Endothelial cell of umbilical vein (primary cell): ENCODE measurements at regions not wholly inside any gene's neighbourhood (a gene's known extent, or its start where the extent isn't known, plus 50 kb on each side); places are given as distances from the start of the nearest gene placed in this dataset.

Experiments used
- BruUV-seq: library from RNA; stranded (reverse); fragments of 400-500 nt; replicated peaks from 2 replicates; lab custom pipeline; 2021; lab: Mats Ljungman, UMichigan
- CTCF ChIA-PET: fragments of 300-600, 350-600 bp; sonication (Branson Sonifier 250); formaldehyde crosslinking; loops from one replicate; lab custom pipeline; 2021; ENCODE audit warnings: antibody characterized with exemption, inconsistent platforms; lab: Charles Lee
- POLR2A ChIA-PET: fragments of 300-600, 350-600 bp; sonication (Branson Sonifier 250); formaldehyde crosslinking; loops from one replicate; lab custom pipeline; 2021; ENCODE audit warnings: antibody characterized with exemption, inconsistent platforms; lab: Charles Lee
- DNase-seq: peaks from one replicate; pipeline ENCODE4 v3.0.0-alpha.2; 2011; ENCODE audit warnings: low read depth, low spot score
- FAIRE-seq: peaks from 2 replicates; lab custom pipeline; 2011; peaks lifted over from hg19 to GRCh38; lab: Jason Lieb, UNC
- H2AFZ ChIP-seq: 2 replicates; pipeline ENCODE4 v1.6.0; 2012; ENCODE audit warnings: low read depth, low read length, control low read depth, inconsistent platforms
- H3K27ac ChIP-seq: 2 replicates; pipeline ENCODE4 v1.5.1; 2011; ENCODE audit warnings: low read depth, mild to moderate bottlenecking, control low read depth, low read length, moderate library complexity; ENCODE audit not compliant: insufficient read depth
- H3K27me3 ChIP-seq, 2 experiments: 2 replicates each; pipeline versions ENCODE4 v1.6.0 to v1.6.1; 2011; ENCODE audit warnings: low read length in 2 of 2, mixed read lengths in 1 of 2; ENCODE audit not compliant: control insufficient read depth in 2 of 2, insufficient read depth in 2 of 2
- H3K36me3 ChIP-seq, 2 experiments: 2 replicates in 1 of 2; 3 replicates in 1 of 2; pipeline ENCODE4 v1.5.1; 2011; ENCODE audit warnings: low read length in 2 of 2, mild to moderate bottlenecking in 1 of 2, moderate library complexity in 1 of 2; ENCODE audit not compliant: control insufficient read depth in 2 of 2, insufficient read depth in 2 of 2; ENCODE audit errors: extremely low read depth in 1 of 2
- H3K4me1 ChIP-seq: 3 replicates; pipeline ENCODE4 v1.5.1; 2011; ENCODE audit warnings: mild to moderate bottlenecking, low read length; ENCODE audit not compliant: control insufficient read depth, insufficient read depth; ENCODE audit errors: extremely low read depth
- H3K4me2 ChIP-seq: 2 replicates; pipeline ENCODE4 v1.6.1; 2011; ENCODE audit warnings: low read length, control low read depth, mixed read lengths; ENCODE audit not compliant: insufficient read depth
- H3K4me3 ChIP-seq, 3 experiments: fragments of 200-600 bp in 1 of 3; sonication (generic), shearing (Covaris generic) in 1 of 3; replicated peaks in 1 of 3; 2 replicates each; pipeline ENCODE4 v1.5.1; 2011 to 2016; ENCODE audit warnings: control low read depth in 3 of 3, low read length in 3 of 3, mild to moderate bottlenecking in 2 of 3, inconsistent platforms in 1 of 3, low read depth in 1 of 3, moderate library complexity in 1 of 3; ENCODE audit not compliant: insufficient read depth in 1 of 3
- H3K79me2 ChIP-seq: 2 replicates; pipeline ENCODE4 v1.6.0; 2012; ENCODE audit warnings: low read length, inconsistent platforms; ENCODE audit not compliant: control insufficient read depth, insufficient read depth
- H3K9ac ChIP-seq: replicated peaks from 2 replicates; pipeline ENCODE3; 2011; ENCODE audit warnings: low read length, control low read depth; ENCODE audit not compliant: insufficient read depth; ENCODE audit errors: extremely low read depth
- H3K9me1 ChIP-seq: replicated peaks from 3 replicates; pipeline ENCODE4 v1.6.0; 2011; ENCODE audit warnings: mild to moderate bottlenecking, low read length; ENCODE audit not compliant: control insufficient read depth, insufficient read depth; ENCODE audit errors: extremely low read depth
- H3K9me3 ChIP-seq: replicated peaks from 2 replicates; pipeline ENCODE4 v1.5.1; 2012; ENCODE audit warnings: low read length, inconsistent platforms; ENCODE audit not compliant: control insufficient read depth, insufficient read depth
- H4K20me1 ChIP-seq: replicated peaks from 2 replicates; pipeline ENCODE3; 2011; ENCODE audit warnings: mild to moderate bottlenecking, low read length; ENCODE audit not compliant: control insufficient read depth, insufficient read depth; ENCODE audit errors: extremely low read depth
- CTCF ChIP-seq, 2 donors: IDR thresholded peaks; 1 replicate in 1 of 2; 2 replicates in 1 of 2; pipeline ENCODE4 v1.5.1; 2011; ENCODE audit warnings: low read length in 2 of 2, mild to moderate bottlenecking in 2 of 2, moderate library complexity in 2 of 2, control low read depth in 1 of 2, inconsistent platforms in 1 of 2, low read depth in 1 of 2; ENCODE audit not compliant: insufficient read depth in 1 of 2; ENCODE audit errors: extremely low read depth in 1 of 2
- EZH2 ChIP-seq: IDR thresholded peaks from 2 replicates; pipeline ENCODE4 v1.6.1; 2012; ENCODE audit warnings: borderline replicate concordance, low read depth, mild to moderate bottlenecking, moderate library complexity, low read length, inconsistent platforms; ENCODE audit not compliant: severe bottlenecking
- FOS ChIP-seq: IDR thresholded peaks from 2 replicates; pipeline ENCODE4 v1.6.1; 2011; ENCODE audit warnings: mild to moderate bottlenecking, low read length, moderate library complexity, borderline replicate concordance; ENCODE audit not compliant: insufficient read depth
- GATA2 ChIP-seq: IDR thresholded peaks from 2 replicates; pipeline ENCODE4 v1.7.0; 2011; ENCODE audit warnings: low read depth, mild to moderate bottlenecking, moderate library complexity, mixed read lengths, low read length; ENCODE audit not compliant: insufficient read length, insufficient read depth
- JUN ChIP-seq: IDR thresholded peaks from 2 replicates; pipeline ENCODE4 v1.6.1; 2011; ENCODE audit warnings: borderline replicate concordance, low read depth; ENCODE audit not compliant: insufficient read length, insufficient read depth
- MAX ChIP-seq: IDR thresholded peaks from 2 replicates; pipeline ENCODE4 v1.6.1; 2011; ENCODE audit not compliant: insufficient read depth, insufficient read length
- MYC ChIP-seq: IDR thresholded peaks from one replicate; pipeline ENCODE4 v1.6.1; 2011; ENCODE audit warnings: mild to moderate bottlenecking, low read depth, low read length
- POLR2A ChIP-seq: IDR thresholded peaks from 2 replicates; pipeline ENCODE4 v1.6.1; 2012; ENCODE audit warnings: low read depth, mild to moderate bottlenecking, control low read depth, low read length
- POLR2AphosphoS5 ChIP-seq: IDR thresholded peaks from 2 replicates; pipeline ENCODE4 v1.6.1; 2012; ENCODE audit warnings: low read depth, mild to moderate bottlenecking, control low read depth, low read length, moderate library complexity; ENCODE audit not compliant: insufficient read depth
- dilution Hi-C: fragments of 300-500 bp; cut with MboI; formaldehyde crosslinking; loops from one replicate; pipeline ENCODE4 v1.15.0; 2019; ENCODE audit warnings: low sequenced_read_pairs; ENCODE audit not compliant: extremely low pct_ligation_motif_present
- intact Hi-C: fragments of 100-400 bp; cut with micrococcal nuclease; formaldehyde crosslinking; loops from one replicate; pipeline ENCODE4 v1.10.0; 2022

DNA sequence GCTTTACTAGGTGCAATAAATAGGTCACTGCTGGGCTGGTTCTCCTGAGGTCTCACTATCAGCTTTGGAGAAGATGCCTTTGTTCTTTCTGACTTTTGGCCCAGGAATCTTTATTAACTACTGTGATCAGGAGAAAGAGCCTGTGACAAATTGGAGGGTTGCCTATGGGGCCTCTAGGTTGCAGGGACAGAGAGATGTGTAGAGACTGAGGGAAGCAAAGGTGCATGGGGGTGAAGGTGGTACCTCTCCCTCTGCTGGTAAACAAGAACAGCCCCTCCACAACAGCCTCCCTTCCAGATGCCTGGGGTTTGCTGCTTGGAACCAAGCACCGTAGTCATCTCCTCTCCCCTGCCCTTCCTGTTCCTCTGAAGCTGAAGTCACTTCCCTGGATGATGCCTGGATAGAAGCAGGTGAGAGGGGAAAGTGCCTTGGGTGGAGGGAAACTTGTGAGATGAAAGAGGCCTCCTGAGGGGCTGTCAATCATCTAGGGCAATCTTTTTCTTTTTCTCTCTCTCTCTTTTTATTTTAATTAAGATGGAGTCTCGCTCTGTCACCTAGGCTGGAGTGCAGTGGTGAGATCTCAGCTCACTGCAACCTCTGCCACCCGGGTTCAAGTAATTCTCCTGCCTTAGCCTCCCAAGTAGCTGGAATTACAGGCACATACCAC lies 57.4 kb upstream of the DUSP22 start:
- Histone ChIP-seq H3K27me3 (no peaks in the 10 kb centered on the region), H3K9me1 (no peaks in the 10 kb centered on the region), H3K4me3 (no peak overlapping the region), H3K36me3 (no peaks in the 10 kb centered on the region), H3K4me2 (no peak overlapping the region), H3K4me1 (no peaks in the 10 kb centered on the region), H2AFZ (no peak overlapping the region), H3K9ac (no peak overlapping the region), H3K79me2 (no peaks in the 10 kb centered on the region), H3K9me3 (no peaks in the 10 kb centered on the region), H3K27ac (no peak overlapping the region), H4K20me1 (no peaks in the 10 kb centered on the region)
- DNase-seq = no peak
- ChIA-PET POLR2A (no interaction called here), CTCF (no interaction called here)
- TF ChIP-seq JUN (no peak), POLR2AphosphoS5 (no peak), EZH2 (no peak), FOS (no peak), POLR2A (no peak), CTCF (IDR thresholded peaks at IDR 0.05; ENCODE audit: extremely low read depth in 1 of 2, insufficient read depth in 1 of 2, low read depth in 1 of 2, low read length in 2 of 2) (no peak), GATA2 (no peak), MYC (no peak), MAX (no peak)
- intact Hi-C loops (no loop called here), dilution Hi-C loops (no loop called here)
- FAIRE-seq = no peak
- BruUV-seq = no TSS peak
